Caco-2 (cell line): ENCODE measurements at regions not wholly inside any gene's neighbourhood (a gene's known extent, or its start where the extent isn't known, plus 50 kb on each side); places are given as distances from the start of the nearest gene placed in this dataset.

Experiments
- BruUV-seq: library from RNA; stranded (reverse); fragments of 400-500 nt; replicated peaks from 2 replicates; lab custom pipeline; 2021; lab: Mats Ljungman, UMichigan
- CTCF ChIA-PET: fragments of 300-600 bp; sonication (Branson Sonifier 250); formaldehyde crosslinking; loops from one replicate; lab custom pipeline; 2022; ENCODE audit warnings: antibody characterized with exemption; lab: Charles Lee
- POLR2A ChIA-PET: fragments of 300-600 bp; sonication (Branson Sonifier 250); formaldehyde crosslinking; loops from one replicate; lab custom pipeline; 2022; ENCODE audit warnings: antibody characterized with exemption; lab: Charles Lee
- DNase-seq, 2 experiments: peaks; one replicate each; pipeline versions ENCODE4 v3.0.0 to v3.0.0-alpha.2; 2020 to 2022
- H3K27me3 ChIP-seq: replicated peaks from 2 replicates; pipeline ENCODE4 v1.6.0; 2011; ENCODE audit warnings: low read length; ENCODE audit not compliant: control insufficient read depth, insufficient read depth
- H3K36me3 ChIP-seq: 2 replicates; pipeline ENCODE4 v1.5.1; 2011; ENCODE audit warnings: low read length; ENCODE audit not compliant: control insufficient read depth, insufficient read depth
- H3K4me1 ChIP-seq: fragments of 250-450 bp; sonication (Bioruptor Pico); 2 replicates; pipeline ENCODE4 v1.5.1; 2020; ENCODE audit warnings: mild to moderate bottlenecking
- H3K4me3 ChIP-seq: 2 replicates; pipeline ENCODE4 v1.5.1; 2011; ENCODE audit warnings: low read depth, mild to moderate bottlenecking, control low read depth, low read length
- H3K9me3 ChIP-seq: fragments of 250-450 bp; sonication (Bioruptor Pico); 2 replicates; pipeline ENCODE4 v1.5.1; 2020; ENCODE audit warnings: mild to moderate bottlenecking, moderate library complexity
- H3K27ac Mint-ChIP-seq: one replicate; pipeline ENCODE4 v1.8.0; 2022; ENCODE audit warnings: mixed read lengths; ENCODE audit not compliant: unreplicated experiment
- H3K27me3 Mint-ChIP-seq: one replicate; pipeline ENCODE4 v1.8.0; 2022; ENCODE audit warnings: mixed read lengths; ENCODE audit not compliant: insufficient read depth, unreplicated experiment
- H3K36me3 Mint-ChIP-seq: one replicate; pipeline ENCODE4 v1.8.0; 2022; ENCODE audit warnings: mild to moderate bottlenecking, mixed read lengths; ENCODE audit not compliant: insufficient read depth, unreplicated experiment
- H3K4me1 Mint-ChIP-seq: one replicate; pipeline ENCODE4 v1.8.0; 2022; ENCODE audit warnings: low read depth, mixed read lengths; ENCODE audit not compliant: unreplicated experiment
- H3K4me3 Mint-ChIP-seq: one replicate; pipeline ENCODE4 v1.8.0; 2022; ENCODE audit warnings: mild to moderate bottlenecking, moderate library complexity, mixed read lengths; ENCODE audit not compliant: unreplicated experiment
- H3K9me3 Mint-ChIP-seq: one replicate; pipeline ENCODE4 v1.8.0; 2022; ENCODE audit warnings: mixed read lengths; ENCODE audit not compliant: unreplicated experiment
- intact Hi-C: fragments of 100-400 bp; cut with micrococcal nuclease; formaldehyde crosslinking; loops from one replicate; pipeline ENCODE4 v1.10.0; 2022; ENCODE audit not compliant: unreplicated experiment
- TF ChIP-seq, protein P1 (sequence below), 2 experiments: fragments of 200-600 bp in 1 of 2; IDR thresholded peaks; 1 replicate in 1 of 2; 2 replicates in 1 of 2; pipeline versions ENCODE4 v1.5.1 to v1.8.0; 2011 to 2022; ENCODE audit warnings: antibody characterized with exemption in 1 of 2, control low read depth in 1 of 2, inconsistent platforms in 1 of 2, low read depth in 1 of 2, low read length in 1 of 2, mild to moderate bottlenecking in 1 of 2, moderate library complexity in 1 of 2; ENCODE audit not compliant: insufficient read depth in 1 of 2, severe bottlenecking in 1 of 2, unreplicated experiment in 1 of 2

DNA sequence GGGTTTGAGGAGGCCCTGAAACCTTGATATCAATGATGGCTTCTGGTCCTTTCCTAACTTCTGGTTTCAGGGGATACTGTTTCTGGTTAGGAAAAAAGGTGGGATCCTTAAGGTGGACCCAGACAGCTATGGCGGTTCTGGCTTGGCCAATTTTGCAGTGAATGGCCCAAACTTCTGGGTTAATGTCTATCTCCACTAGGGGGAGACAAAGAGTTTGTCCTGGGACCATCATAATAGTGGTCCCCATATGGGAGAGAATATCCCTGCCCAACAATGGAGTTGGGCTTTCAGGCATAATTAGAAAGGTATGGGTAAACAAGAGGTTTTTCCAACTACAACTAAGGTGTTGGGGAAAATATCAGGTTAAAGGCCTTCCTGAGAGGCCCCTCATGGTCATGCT lies 273.5 kb downstream of the CALCRL start:
- Mint-ChIP-seq H3K27me3 (no peaks in the 10 kb centered on the region), H3K36me3 (no peaks in the 10 kb centered on the region), H3K4me1 (no peaks in the 10 kb centered on the region), H3K9me3 (no peaks in the 10 kb centered on the region), H3K27ac (no peak overlapping the region), H3K4me3 (no peak overlapping the region)
- TF ChIP-seq, protein P1, sequence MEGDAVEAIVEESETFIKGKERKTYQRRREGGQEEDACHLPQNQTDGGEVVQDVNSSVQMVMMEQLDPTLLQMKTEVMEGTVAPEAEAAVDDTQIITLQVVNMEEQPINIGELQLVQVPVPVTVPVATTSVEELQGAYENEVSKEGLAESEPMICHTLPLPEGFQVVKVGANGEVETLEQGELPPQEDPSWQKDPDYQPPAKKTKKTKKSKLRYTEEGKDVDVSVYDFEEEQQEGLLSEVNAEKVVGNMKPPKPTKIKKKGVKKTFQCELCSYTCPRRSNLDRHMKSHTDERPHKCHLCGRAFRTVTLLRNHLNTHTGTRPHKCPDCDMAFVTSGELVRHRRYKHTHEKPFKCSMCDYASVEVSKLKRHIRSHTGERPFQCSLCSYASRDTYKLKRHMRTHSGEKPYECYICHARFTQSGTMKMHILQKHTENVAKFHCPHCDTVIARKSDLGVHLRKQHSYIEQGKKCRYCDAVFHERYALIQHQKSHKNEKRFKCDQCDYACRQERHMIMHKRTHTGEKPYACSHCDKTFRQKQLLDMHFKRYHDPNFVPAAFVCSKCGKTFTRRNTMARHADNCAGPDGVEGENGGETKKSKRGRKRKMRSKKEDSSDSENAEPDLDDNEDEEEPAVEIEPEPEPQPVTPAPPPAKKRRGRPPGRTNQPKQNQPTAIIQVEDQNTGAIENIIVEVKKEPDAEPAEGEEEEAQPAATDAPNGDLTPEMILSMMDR (IDR thresholded peaks at IDR 0.05; ENCODE audit: insufficient read depth in 1 of 2, low read depth in 1 of 2, low read length in 1 of 2, severe bottlenecking in 1 of 2, unreplicated experiment in 1 of 2): peak; percentile 29 to 57
- peak in 1 of 2 experiments; percentile 12 for DNase-seq
- ChIA-PET CTCF (no interaction called here), POLR2A (no interaction called here)
- Histone ChIP-seq H3K4me3 (no peak overlapping the region), H3K27me3 (no peaks in the 10 kb centered on the region), H3K4me1 (no peaks in the 10 kb centered on the region), H3K36me3 (no peaks in the 10 kb centered on the region), H3K9me3 (no peaks in the 10 kb centered on the region)
- no TSS peak for BruUV-seq
- intact Hi-C loops: no loop called here

DNA sequence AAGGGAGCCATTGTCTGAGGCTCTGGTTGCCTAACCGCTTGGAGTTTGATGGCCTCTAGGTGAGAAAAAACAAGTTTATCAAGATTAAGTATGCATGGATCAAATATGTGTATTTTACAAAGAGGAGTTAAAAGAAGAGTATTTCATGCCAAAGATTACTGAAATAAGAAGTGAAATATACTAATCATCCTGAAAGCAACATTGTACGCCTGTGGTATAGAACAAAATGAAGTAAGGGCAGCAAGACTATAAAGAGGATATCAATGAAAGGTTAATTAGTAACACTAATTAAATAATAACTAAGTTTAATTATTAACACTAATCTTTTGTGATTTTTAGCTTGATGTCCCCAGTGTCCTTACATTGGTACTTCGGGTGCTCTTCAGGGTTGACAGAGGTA lies 276.7 kb downstream of the CALCRL start:
- Mint-ChIP-seq H3K9me3 (no peaks in the 10 kb centered on the region), H3K27ac (no peak overlapping the region), H3K36me3 (no peaks in the 10 kb centered on the region), H3K4me1 (no peaks in the 10 kb centered on the region), H3K4me3 (no peak overlapping the region), H3K27me3 (no peaks in the 10 kb centered on the region)
- no TSS peak for BruUV-seq
- H3K4me3 ChIP-seq: no peak overlapping the region
- CTCF ChIA-PET: no interaction called here
- TF ChIP-seq, protein P1 (IDR thresholded peaks at IDR 0.05; ENCODE audit: insufficient read depth in 1 of 2, low read depth in 1 of 2, low read length in 1 of 2, severe bottlenecking in 1 of 2, unreplicated experiment in 1 of 2): no peak
- H3K4me1 ChIP-seq: no peaks in the 10 kb centered on the region
- POLR2A ChIA-PET: no interaction called here
- H3K36me3 ChIP-seq: no peaks in the 10 kb centered on the region
- DNase-seq: no peak
- H3K9me3 ChIP-seq: no peaks in the 10 kb centered on the region
- H3K27me3 ChIP-seq: no peaks in the 10 kb centered on the region
- intact Hi-C loops: no loop called here

DNA sequence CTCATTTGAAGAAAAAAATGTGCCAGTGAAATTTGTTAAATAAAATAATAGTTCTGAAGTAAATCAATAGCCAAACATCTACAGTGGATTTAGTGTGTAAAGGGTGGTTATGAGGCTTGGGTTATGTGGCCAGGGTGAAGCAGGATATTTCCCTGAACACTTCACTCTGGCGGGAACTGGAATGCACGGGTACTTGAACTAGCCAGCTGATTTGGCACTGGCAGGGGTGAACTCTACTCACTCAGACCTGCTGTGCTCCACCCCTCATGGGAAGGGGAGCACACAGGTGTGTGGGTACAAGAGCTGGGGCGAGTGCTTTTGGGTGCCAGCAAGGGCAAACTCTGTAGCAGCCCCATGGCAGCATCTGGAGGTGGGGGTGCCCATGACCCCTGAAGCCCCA lies 278.2 kb downstream of the CALCRL start:
- Mint-ChIP-seq H3K4me1 (no peaks in the 10 kb centered on the region), H3K27me3 (peaks cover 3% of the 10 kb centered on the region), H3K36me3 (no peaks in the 10 kb centered on the region), H3K4me3 (no peak overlapping the region), H3K27ac (no peak overlapping the region), H3K9me3 (no peaks in the 10 kb centered on the region)
- ChIA-PET CTCF (no interaction called here), POLR2A (no interaction called here)
- H3K4me3 ChIP-seq: no peak overlapping the region
- TF ChIP-seq, protein P1 (IDR thresholded peaks at IDR 0.05; ENCODE audit: insufficient read depth in 1 of 2, low read depth in 1 of 2, low read length in 1 of 2, severe bottlenecking in 1 of 2, unreplicated experiment in 1 of 2): no peak
- DNase-seq: no peak
- no peaks in the 10 kb centered on the region for H3K9me3 ChIP-seq
- intact Hi-C loops: no loop called here
- BruUV-seq: no TSS peak
- H3K27me3 ChIP-seq: no peaks in the 10 kb centered on the region
- H3K4me1 ChIP-seq: no peaks in the 10 kb centered on the region
- no peaks in the 10 kb centered on the region for H3K36me3 ChIP-seq
